ENCODE measurements at regions not wholly inside any gene's neighbourhood (a gene's known extent, or its start where the extent isn't known, plus 50 kb on each side); places are given as distances from the start of the nearest gene placed in this dataset.

DNA sequence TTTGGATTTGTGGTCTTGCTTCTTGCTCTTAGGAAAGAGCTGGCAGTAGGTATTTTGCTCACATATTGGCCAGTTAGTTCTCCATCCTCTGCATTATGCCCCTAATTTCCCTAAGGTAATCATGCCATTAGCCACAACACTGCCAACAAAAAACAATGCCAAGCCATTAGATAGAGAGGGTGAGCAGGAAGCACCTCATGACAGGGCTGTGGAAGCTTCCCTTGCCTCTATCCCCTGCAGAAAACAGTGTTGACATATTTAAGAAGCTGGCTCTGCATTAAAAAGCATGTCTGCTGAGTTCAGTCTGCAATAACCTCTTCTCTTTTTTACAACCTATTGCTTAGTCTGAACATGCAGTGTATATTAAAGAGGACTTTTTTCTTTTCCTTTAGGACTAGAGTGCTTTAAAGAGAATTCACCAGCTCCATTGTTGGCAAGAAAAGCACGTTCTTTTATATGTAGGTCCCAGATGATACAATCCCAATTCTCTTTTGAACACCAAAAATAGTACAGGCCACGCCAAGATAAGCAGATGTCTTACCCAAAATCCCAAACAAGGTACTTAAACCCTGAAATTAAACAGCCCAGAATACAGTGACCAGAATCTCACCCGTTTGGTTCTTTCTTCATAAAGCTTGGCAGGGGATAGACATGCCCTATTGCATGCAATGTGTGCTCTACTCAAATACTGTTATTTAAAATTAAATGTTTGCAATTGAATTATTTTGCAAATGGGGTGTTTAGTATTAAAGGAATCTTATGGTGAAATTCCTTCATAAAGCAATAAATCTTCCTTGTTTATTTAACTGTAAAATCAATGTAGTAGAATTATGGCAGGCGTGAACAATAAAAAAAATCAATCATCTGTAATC, 93.7 kb upstream of the UBE3A start:
- TF ChIP-seq, protein P1, sequence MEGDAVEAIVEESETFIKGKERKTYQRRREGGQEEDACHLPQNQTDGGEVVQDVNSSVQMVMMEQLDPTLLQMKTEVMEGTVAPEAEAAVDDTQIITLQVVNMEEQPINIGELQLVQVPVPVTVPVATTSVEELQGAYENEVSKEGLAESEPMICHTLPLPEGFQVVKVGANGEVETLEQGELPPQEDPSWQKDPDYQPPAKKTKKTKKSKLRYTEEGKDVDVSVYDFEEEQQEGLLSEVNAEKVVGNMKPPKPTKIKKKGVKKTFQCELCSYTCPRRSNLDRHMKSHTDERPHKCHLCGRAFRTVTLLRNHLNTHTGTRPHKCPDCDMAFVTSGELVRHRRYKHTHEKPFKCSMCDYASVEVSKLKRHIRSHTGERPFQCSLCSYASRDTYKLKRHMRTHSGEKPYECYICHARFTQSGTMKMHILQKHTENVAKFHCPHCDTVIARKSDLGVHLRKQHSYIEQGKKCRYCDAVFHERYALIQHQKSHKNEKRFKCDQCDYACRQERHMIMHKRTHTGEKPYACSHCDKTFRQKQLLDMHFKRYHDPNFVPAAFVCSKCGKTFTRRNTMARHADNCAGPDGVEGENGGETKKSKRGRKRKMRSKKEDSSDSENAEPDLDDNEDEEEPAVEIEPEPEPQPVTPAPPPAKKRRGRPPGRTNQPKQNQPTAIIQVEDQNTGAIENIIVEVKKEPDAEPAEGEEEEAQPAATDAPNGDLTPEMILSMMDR (IDR thresholded peaks at IDR 0.05): no peak
- TF ChIP-seq POLR2A (IDR thresholded peaks at IDR 0.05): no peak

Measured in breast epithelium (tissue), 3 donors.